ENCODE measurements at regions not wholly inside any gene's neighbourhood (a gene's known extent, or its start where the extent isn't known, plus 50 kb on each side); places are given as distances from the start of the nearest gene placed in this dataset.

GRCh38 chr11:103680826-103681225 lies 355.6 kb upstream of the DDI1 start:
- no peak overlapping the region for H3K4me3 Mint-ChIP-seq (ENCODE audit: unreplicated experiment)
- no peak for DNase-seq (ENCODE audit: extremely low spot score, unreplicated experiment)
- no peaks in the 10 kb centered on the region for H3K27me3 Mint-ChIP-seq (ENCODE audit: unreplicated experiment)
- peaks cover 1% of the 10 kb centered on the region for H3K4me1 Mint-ChIP-seq (ENCODE audit: unreplicated experiment)
- H3K27ac Mint-ChIP-seq (ENCODE audit: unreplicated experiment): no peak overlapping the region
- H3K9me3 Mint-ChIP-seq (ENCODE audit: unreplicated experiment): no peaks in the 10 kb centered on the region
- no peaks in the 10 kb centered on the region for H3K36me3 Mint-ChIP-seq (ENCODE audit: unreplicated experiment)
- no peak for TF ChIP-seq CTCF (IDR thresholded peaks at IDR 0.05)

- Mint-ChIP-seq H3K4me1 (ENCODE audit: unreplicated experiment) (peaks cover 1% of the 10 kb centered on the region), H3K4me3 (ENCODE audit: unreplicated experiment) (no peak overlapping the region), H3K36me3 (ENCODE audit: unreplicated experiment) (no peaks in the 10 kb centered on the region), H3K9me3 (ENCODE audit: unreplicated experiment) (peaks cover 8% of the 10 kb centered on the region), H3K27ac (ENCODE audit: unreplicated experiment) (no peak overlapping the region), H3K27me3 (ENCODE audit: unreplicated experiment) (no peaks in the 10 kb centered on the region)
- no peak for DNase-seq (ENCODE audit: extremely low spot score, unreplicated experiment)
- no peak for TF ChIP-seq CTCF (IDR thresholded peaks at IDR 0.05)
Measured at GRCh38 chr11:103681855-103682254, 354.6 kb upstream of the DDI1 start.

- Mint-ChIP-seq H3K27me3 (ENCODE audit: unreplicated experiment) (no peaks in the 10 kb centered on the region), H3K4me3 (ENCODE audit: unreplicated experiment) (no peak overlapping the region), H3K9me3 (ENCODE audit: unreplicated experiment) (peaks cover 9% of the 10 kb centered on the region), H3K4me1 (ENCODE audit: unreplicated experiment) (peaks cover 1% of the 10 kb centered on the region), H3K27ac (ENCODE audit: unreplicated experiment) (no peak overlapping the region), H3K36me3 (ENCODE audit: unreplicated experiment) (no peaks in the 10 kb centered on the region)
- DNase-seq (ENCODE audit: extremely low spot score, unreplicated experiment): no peak
- TF ChIP-seq CTCF (IDR thresholded peaks at IDR 0.05): peak; percentile 85
Measured at GRCh38 chr11:103682318-103683184, 353.9 kb upstream of the DDI1 start.

GRCh38 chr11:103683576-103683975 lies 352.9 kb upstream of the DDI1 start:
- Mint-ChIP-seq H3K27me3 (ENCODE audit: unreplicated experiment) (no peaks in the 10 kb centered on the region), H3K36me3 (ENCODE audit: unreplicated experiment) (no peaks in the 10 kb centered on the region), H3K4me1 (ENCODE audit: unreplicated experiment) (peaks cover 1% of the 10 kb centered on the region), H3K9me3 (ENCODE audit: unreplicated experiment) (peaks cover 9% of the 10 kb centered on the region), H3K27ac (ENCODE audit: unreplicated experiment) (no peak overlapping the region), H3K4me3 (ENCODE audit: unreplicated experiment) (no peak overlapping the region)
- no peak for DNase-seq (ENCODE audit: extremely low spot score, unreplicated experiment)
- TF ChIP-seq CTCF (IDR thresholded peaks at IDR 0.05): no peak

- Mint-ChIP-seq H3K27me3 (ENCODE audit: unreplicated experiment) (no peaks in the 10 kb centered on the region), H3K27ac (ENCODE audit: unreplicated experiment) (no peak overlapping the region), H3K36me3 (ENCODE audit: unreplicated experiment) (no peaks in the 10 kb centered on the region), H3K9me3 (ENCODE audit: unreplicated experiment) (peaks cover 9% of the 10 kb centered on the region), H3K4me1 (ENCODE audit: unreplicated experiment) (no peaks in the 10 kb centered on the region), H3K4me3 (ENCODE audit: unreplicated experiment) (no peak overlapping the region)
- no peak for DNase-seq (ENCODE audit: extremely low spot score, unreplicated experiment)
- no peak for TF ChIP-seq CTCF (IDR thresholded peaks at IDR 0.05)
Measured at GRCh38 chr11:103688924-103689323, 347.5 kb upstream of the DDI1 start.

Measured in osteocyte (in vitro differentiated cells).